WI38 (cell line): ENCODE measurements at regions not wholly inside any gene's neighbourhood (a gene's known extent, or its start where the extent isn't known, plus 50 kb on each side); places are given as distances from the start of the nearest gene placed in this dataset.

Experiments used
- H3K4me3 ChIP-seq: 2 replicates; pipeline ENCODE4 v1.5.1; 2011; ENCODE audit warnings: low read depth, mild to moderate bottlenecking, control low read depth, low read length
- TF ChIP-seq, protein P1 (sequence below): IDR thresholded peaks from 2 replicates; pipeline ENCODE4 v1.5.1; 2012; ENCODE audit warnings: low read depth, mild to moderate bottlenecking, control low read depth, low read length

DNA sequence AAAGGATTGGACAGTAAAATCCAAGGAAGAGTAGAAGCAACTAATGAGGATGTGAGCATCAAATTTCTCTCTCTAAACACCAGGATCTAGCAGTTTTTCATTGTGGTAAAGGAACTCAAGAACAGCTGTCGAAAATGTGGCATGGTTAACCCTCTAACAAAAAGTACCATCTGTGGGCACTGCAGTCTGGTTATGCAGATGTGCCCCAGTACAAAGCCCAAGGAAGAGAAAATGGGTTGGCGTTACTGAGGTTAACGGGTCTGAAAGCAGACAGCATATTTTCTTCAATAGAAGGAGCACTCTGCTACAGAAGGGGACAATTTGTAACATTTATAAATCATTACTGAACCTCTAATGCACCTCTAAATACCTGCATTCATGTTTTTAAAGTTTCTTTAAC lies 253.0 kb upstream of the HNRNPA3 start:
- TF ChIP-seq, protein P1, sequence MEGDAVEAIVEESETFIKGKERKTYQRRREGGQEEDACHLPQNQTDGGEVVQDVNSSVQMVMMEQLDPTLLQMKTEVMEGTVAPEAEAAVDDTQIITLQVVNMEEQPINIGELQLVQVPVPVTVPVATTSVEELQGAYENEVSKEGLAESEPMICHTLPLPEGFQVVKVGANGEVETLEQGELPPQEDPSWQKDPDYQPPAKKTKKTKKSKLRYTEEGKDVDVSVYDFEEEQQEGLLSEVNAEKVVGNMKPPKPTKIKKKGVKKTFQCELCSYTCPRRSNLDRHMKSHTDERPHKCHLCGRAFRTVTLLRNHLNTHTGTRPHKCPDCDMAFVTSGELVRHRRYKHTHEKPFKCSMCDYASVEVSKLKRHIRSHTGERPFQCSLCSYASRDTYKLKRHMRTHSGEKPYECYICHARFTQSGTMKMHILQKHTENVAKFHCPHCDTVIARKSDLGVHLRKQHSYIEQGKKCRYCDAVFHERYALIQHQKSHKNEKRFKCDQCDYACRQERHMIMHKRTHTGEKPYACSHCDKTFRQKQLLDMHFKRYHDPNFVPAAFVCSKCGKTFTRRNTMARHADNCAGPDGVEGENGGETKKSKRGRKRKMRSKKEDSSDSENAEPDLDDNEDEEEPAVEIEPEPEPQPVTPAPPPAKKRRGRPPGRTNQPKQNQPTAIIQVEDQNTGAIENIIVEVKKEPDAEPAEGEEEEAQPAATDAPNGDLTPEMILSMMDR: no peak
- no peak overlapping the region for H3K4me3 ChIP-seq

DNA sequence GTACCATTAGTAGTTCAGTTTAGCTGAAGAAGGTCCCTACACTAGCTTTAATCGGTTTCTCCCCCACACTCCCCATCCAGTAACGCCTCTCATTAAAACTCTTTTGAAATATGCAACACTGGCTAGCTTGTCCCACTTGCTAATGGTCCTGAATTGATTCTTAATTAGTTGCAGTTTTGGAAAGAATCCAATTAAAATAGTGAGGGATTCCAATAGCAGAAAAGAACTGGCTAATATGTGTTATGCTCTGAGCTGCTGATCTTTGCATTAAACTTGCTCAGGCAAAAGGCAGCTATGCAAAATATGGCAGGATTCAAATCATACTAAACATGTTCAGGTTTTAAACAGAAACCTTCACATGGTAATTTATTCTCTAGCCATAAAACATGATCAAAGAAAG lies 252.5 kb upstream of the HNRNPA3 start:
- TF ChIP-seq, protein P1: no peak
- no peak overlapping the region for H3K4me3 ChIP-seq

DNA sequence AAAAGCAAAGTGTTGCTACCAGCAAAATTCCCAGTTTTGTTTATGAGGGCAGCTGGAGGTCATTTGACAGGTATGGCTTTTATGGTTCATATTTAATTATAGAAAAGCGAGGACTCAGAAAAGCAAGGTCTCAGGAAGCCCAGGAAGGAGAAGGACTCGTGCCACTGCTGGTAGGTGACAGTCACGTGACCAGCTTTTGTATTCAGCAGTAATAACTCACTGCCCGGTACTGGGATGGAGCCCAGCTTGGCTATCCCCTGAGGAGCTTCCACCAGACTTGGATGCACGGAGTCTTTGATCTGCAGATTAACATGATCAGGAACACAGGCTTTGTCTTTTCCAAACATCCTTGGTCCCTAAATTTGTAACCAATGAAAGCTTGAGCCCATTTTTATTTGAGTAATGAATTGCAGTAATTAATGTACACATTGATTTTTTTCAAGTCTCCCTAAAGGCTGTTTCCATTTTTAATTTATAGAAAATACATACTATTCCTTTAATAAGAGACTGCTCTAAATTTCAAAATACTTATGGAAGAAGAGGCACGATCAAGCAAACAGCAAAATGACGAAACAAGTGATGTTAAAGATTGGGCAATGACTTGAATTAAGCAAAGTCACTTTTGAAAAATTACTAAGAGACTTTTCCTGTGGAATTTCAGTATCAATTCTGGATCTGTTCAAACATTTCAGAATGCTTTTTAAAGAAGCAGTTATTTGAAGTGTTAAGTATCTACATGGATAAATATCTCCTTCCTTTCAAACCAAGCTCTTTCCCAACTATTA lies 251.7 kb upstream of the HNRNPA3 start:
- H3K4me3 ChIP-seq: no peak overlapping the region
- TF ChIP-seq, protein P1: no peak

DNA sequence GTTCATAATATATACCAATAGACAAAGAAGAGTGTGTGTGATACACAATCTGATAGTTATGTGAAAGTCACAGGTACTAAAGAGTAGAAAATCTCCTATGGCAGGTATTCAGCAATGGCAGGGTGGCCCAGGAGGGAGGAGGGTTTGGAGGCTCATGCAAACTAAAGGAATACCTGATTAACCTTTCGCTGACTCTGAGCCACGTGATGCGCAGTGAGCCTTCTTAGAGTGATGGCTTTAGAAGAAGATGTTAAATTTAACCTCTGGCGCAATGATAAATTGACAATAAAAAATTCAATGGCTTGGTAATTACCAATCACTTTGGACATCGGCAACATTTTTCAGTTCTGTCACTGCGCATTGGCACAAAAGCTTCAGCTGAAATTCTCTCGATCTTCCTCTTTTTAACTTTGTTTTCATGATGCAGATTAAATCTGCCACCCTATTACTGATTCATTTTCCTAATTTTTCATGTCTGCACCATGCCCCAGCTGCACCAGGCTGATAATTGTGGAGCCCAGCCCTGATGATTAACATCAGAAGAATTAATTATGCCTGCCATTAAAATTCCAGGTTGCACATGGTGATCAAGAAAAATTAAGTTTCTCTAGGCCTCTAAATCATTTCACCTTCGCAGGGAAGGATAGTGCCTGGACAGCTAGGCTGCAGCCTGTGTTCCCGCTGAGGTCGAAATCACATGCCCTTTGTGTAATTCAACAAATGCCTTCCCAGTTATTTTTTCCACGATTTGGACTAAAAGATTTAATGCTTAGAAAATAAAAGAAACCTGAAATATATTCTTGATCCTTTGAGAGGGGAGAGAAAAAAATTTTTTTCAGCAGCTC lies 250.6 kb upstream of the HNRNPA3 start:
- no peak overlapping the region for H3K4me3 ChIP-seq
- TF ChIP-seq, protein P1: no peak

DNA sequence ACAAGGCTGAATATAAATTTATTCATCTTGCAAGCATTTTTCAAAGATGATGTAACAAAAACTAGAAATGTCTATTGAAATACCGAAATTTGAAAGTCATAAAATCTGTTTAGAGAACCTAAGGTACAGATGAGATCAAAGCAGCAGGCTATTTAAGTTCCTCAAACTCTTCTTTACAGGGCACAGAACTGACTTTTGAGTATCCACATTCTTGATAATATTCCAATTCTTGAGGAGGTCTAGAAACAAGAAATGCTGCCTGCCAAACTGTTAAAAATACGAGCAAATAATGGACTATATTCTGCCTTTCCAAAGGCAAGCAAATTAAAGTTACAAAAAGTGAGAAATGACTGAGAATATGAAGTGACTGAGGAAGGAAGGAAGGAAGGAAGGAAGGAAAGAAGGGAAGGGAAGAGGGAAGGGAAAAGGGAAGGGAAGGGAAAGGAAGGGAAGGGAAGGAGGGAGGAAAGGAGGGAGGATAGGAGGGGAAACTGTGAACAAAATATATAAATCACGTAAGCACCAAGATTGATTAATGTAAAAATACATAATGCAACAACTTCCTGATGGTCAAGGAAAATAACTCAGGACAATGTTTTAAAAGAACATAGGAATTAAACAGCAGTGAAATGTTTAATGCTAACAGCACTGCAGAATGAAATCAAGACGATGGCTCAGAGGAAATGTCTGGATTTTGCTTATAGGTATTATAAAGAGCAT lies 248.9 kb upstream of the HNRNPA3 start:
- no peak overlapping the region for H3K4me3 ChIP-seq
- TF ChIP-seq, protein P1: no peak

DNA sequence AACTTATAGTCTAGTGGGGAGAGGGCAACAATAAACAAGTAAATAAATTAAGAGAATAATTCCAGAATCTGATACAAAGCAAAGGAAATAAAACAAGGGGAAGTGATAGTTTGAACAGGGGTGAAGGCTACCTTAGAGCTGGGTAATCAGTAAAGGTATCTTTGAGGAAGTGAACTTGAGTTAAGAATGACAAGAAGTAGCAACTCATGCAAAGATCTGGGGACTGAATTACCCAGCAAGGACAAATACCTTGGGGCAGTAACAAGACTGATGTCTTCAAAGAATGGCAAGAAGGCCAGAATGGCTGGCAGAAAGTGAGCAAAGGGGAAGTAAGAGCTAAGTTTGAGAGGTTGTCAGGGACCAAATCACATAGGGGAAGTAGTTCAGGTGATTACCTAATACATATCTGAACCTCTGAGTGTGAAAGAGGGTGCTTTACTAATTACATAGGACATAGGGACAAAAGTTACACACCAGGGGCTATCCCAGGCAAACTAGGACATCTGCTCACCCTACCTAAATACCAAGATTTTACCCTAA lies 244.6 kb upstream of the HNRNPA3 start:
- TF ChIP-seq, protein P1: no peak
- H3K4me3 ChIP-seq: no peak overlapping the region
